Esophagus muscularis mucosa (tissue), 3 donors: ENCODE measurements at regions not wholly inside any gene's neighbourhood (a gene's known extent, or its start where the extent isn't known, plus 50 kb on each side); places are given as distances from the start of the nearest gene placed in this dataset.

Source experiments
- CTCF ChIP-seq, 3 experiments: fragments of 200-600 bp in 2 of 3; fragments of 450-650 bp in 1 of 3; sonication (generic) in 2 of 3; IDR thresholded peaks; one replicate each; pipeline ENCODE4 v1.5.1; 2017 to 2019; ENCODE audit warnings: antibody characterized with exemption in 3 of 3, mild to moderate bottlenecking in 2 of 3, moderate library complexity in 1 of 3
- EP300 ChIP-seq: sonication (generic); formaldehyde crosslinking; IDR thresholded peaks from one replicate; pipeline ENCODE4 v1.6.1; 2017; ENCODE audit warnings: antibody characterized with exemption

DNA sequence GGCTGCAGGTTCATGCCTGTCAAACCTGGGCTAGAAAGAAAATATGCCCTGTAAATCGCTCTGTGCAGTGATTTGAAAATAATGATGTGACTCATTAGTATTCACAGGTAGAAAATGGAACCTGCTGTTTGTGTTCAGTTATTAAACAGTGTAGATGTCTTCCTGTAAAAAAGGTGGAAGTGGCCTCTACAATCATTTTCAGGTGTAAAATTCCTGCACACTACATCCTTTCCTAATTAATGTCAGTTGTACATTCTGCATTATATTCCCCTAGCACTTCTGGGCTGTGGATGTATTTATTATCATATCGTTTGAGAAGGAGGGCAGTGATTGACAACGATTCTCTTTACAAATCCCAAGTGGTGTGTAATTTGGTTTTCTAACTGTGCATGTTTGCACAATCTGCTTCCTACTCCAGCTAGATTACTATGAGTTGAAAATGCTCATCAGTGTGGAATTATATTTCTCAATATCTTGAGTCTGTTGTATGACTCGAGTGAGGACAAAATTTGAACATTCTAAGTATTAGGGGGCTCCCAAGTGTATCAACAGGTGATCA, 454.0 kb upstream of the DDI1 start:
- TF ChIP-seq CTCF (IDR thresholded peaks at IDR 0.05) (no peak), EP300 (no peak)
